ENCODE measurements at regions not wholly inside any gene's neighbourhood (a gene's known extent, or its start where the extent isn't known, plus 50 kb on each side); places are given as distances from the start of the nearest gene placed in this dataset.

- H3K36me3 ChIP-seq (ENCODE audit: control insufficient read depth, insufficient read depth, low read length) = no peaks in the 10 kb centered on the region
- peaks cover 12 to 16% of the 10 kb centered on the region in 2 donors for H3K9me3 Mint-ChIP-seq
- DNase-seq = no peak
- no peak overlapping the region for H3K27ac Mint-ChIP-seq
- no peaks in the 10 kb centered on the region for H3K4me1 ChIP-seq (ENCODE audit: control insufficient read depth, insufficient read depth, low read length)
- no peaks in the 10 kb centered on the region for H3K4me1 Mint-ChIP-seq
- no peak for ATAC-seq
- H3K4me3 Mint-ChIP-seq = no peak overlapping the region
- intact Hi-C loops (cut with micrococcal nuclease) = no loop called here
- H3K27me3 ChIP-seq (ENCODE audit: control insufficient read depth, insufficient read depth, low read length) = no peaks in the 10 kb centered on the region
- no peak overlapping the region for H3K4me3 ChIP-seq (ENCODE audit: low read length)
- H3K27me3 Mint-ChIP-seq (ENCODE audit: low read depth in 2 of 2) = no peaks in the 10 kb centered on the region
- TF ChIP-seq CTCF (IDR thresholded peaks at IDR 0.05) = no peak
- H3K9me3 ChIP-seq (ENCODE audit: control insufficient read depth, insufficient read depth, low read length) = no peaks in the 10 kb centered on the region
- no peak overlapping the region for H3K27ac ChIP-seq (ENCODE audit: low read length)
- 96% methylated on average over 4 of the region's 5 CpGs for WGBS (ENCODE audit: insufficient coverage)
- H3K36me3 Mint-ChIP-seq = no peaks in the 10 kb centered on the region
Observed at GRCh38 chr2:17231394-17231965, 286.8 kb downstream of the RAD51AP2 start.

- no peak for TF ChIP-seq CTCF (IDR thresholded peaks at IDR 0.05)
- no peaks in the 10 kb centered on the region for H3K4me1 Mint-ChIP-seq
- no peaks in the 10 kb centered on the region for H3K9me3 ChIP-seq (ENCODE audit: control insufficient read depth, insufficient read depth, low read length)
- DNase-seq = no peak
- peaks cover 13 to 14% of the 10 kb centered on the region in 2 donors for H3K9me3 Mint-ChIP-seq
- intact Hi-C loops (cut with micrococcal nuclease) = no loop called here
- H3K27me3 Mint-ChIP-seq (ENCODE audit: low read depth in 2 of 2) = no peaks in the 10 kb centered on the region
- H3K27ac ChIP-seq (ENCODE audit: low read length) = no peak overlapping the region
- WGBS (ENCODE audit: insufficient coverage) = no CpG with 5 or more reads among the region's 1 CpG
- no peaks in the 10 kb centered on the region for H3K4me1 ChIP-seq (ENCODE audit: control insufficient read depth, insufficient read depth, low read length)
- H3K4me3 Mint-ChIP-seq = no peak overlapping the region
- no peak for ATAC-seq
- no peaks in the 10 kb centered on the region for H3K27me3 ChIP-seq (ENCODE audit: control insufficient read depth, insufficient read depth, low read length)
- no peak overlapping the region for H3K27ac Mint-ChIP-seq
- H3K36me3 Mint-ChIP-seq = no peaks in the 10 kb centered on the region
- H3K36me3 ChIP-seq (ENCODE audit: control insufficient read depth, insufficient read depth, low read length) = no peaks in the 10 kb centered on the region
- no peak overlapping the region for H3K4me3 ChIP-seq (ENCODE audit: low read length)
Observed at GRCh38 chr2:17229414-17229813, 288.8 kb downstream of the RAD51AP2 start.

GRCh38 chr2:17228461-17228860, 289.8 kb downstream of the RAD51AP2 start:
- Histone ChIP-seq H3K27me3 (ENCODE audit: control insufficient read depth, insufficient read depth, low read length) (no peaks in the 10 kb centered on the region), H3K36me3 (ENCODE audit: control insufficient read depth, insufficient read depth, low read length) (no peaks in the 10 kb centered on the region), H3K27ac (ENCODE audit: low read length) (no peak overlapping the region), H3K4me3 (ENCODE audit: low read length) (no peak overlapping the region), H3K9me3 (ENCODE audit: control insufficient read depth, insufficient read depth, low read length) (no peaks in the 10 kb centered on the region), H3K4me1 (ENCODE audit: control insufficient read depth, insufficient read depth, low read length) (no peaks in the 10 kb centered on the region)
- ATAC-seq (no peak), DNase-seq (no peak)
- WGBS (ENCODE audit: insufficient coverage) = 95% methylated on average over 6 of the region's 6 CpGs
- H3K4me1 Mint-ChIP-seq = no peaks in the 10 kb centered on the region
- H3K27me3 Mint-ChIP-seq (ENCODE audit: low read depth in 2 of 2) = no peaks in the 10 kb centered on the region
- no peaks in the 10 kb centered on the region for H3K36me3 Mint-ChIP-seq
- no peak for TF ChIP-seq CTCF (IDR thresholded peaks at IDR 0.05)
- no peak overlapping the region for H3K4me3 Mint-ChIP-seq
- peaks cover 13% of the 10 kb centered on the region in 2 donors for H3K9me3 Mint-ChIP-seq
- intact Hi-C loops (cut with micrococcal nuclease) = no loop called here
- no peak overlapping the region for H3K27ac Mint-ChIP-seq

GRCh38 chr2:17227856-17228255, 290.4 kb downstream of the RAD51AP2 start:
- Mint-ChIP-seq H3K4me1 (no peaks in the 10 kb centered on the region), H3K9me3 (peaks cover 13 to 14% of the 10 kb centered on the region in 2 donors), H3K27me3 (ENCODE audit: low read depth in 2 of 2) (no peaks in the 10 kb centered on the region), H3K4me3 (no peak overlapping the region), H3K27ac (no peak overlapping the region), H3K36me3 (no peaks in the 10 kb centered on the region)
- intact Hi-C loops (cut with micrococcal nuclease) = no loop called here
- 80% methylated on average over 4 of the region's 5 CpGs for WGBS (ENCODE audit: insufficient coverage)
- no peak for DNase-seq
- Histone ChIP-seq H3K4me3 (ENCODE audit: low read length) (no peak overlapping the region), H3K4me1 (ENCODE audit: control insufficient read depth, insufficient read depth, low read length) (no peaks in the 10 kb centered on the region), H3K27me3 (ENCODE audit: control insufficient read depth, insufficient read depth, low read length) (no peaks in the 10 kb centered on the region), H3K36me3 (ENCODE audit: control insufficient read depth, insufficient read depth, low read length) (no peaks in the 10 kb centered on the region), H3K9me3 (ENCODE audit: control insufficient read depth, insufficient read depth, low read length) (no peaks in the 10 kb centered on the region), H3K27ac (ENCODE audit: low read length) (no peak overlapping the region)
- no peak for TF ChIP-seq CTCF (IDR thresholded peaks at IDR 0.05)
- no peak for ATAC-seq
